ENCODE measurements at regions not wholly inside any gene's neighbourhood (a gene's known extent, or its start where the extent isn't known, plus 50 kb on each side); places are given as distances from the start of the nearest gene placed in this dataset.

DNA sequence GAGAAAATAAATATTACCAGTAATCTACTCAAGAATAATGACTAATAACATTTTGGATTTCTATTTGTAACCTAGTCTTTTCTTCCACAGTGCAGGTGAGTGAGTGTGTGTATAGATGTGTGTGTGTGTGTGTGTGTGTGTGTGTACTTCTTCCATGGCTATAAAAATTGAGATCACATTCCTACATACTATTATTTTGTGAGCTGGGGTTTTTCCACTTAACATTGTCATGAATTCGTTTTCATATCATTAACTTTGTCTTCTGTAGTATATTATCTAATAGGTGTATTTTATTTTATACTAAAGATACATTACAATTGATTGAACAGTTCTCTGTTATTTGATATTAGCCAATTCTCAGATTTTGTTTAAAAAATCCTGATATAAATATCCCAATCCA is 152.4 kb upstream of the TRPC7 start:
- DNase-seq (ENCODE audit: low spot score) = no peak
- Histone ChIP-seq H3K36me3 (no peaks in the 10 kb centered on the region), H3K27ac (no peak overlapping the region), H3K9me3 (no peaks in the 10 kb centered on the region), H3K4me1 (no peaks in the 10 kb centered on the region), H3K4me3 (no peak overlapping the region), H3K27me3 (no peaks in the 10 kb centered on the region)
- TF ChIP-seq CTCF (IDR thresholded peaks at IDR 0.05) = no peak

GRCh38 chr5:136516637-136517036 is 151.3 kb upstream of the TRPC7 start:
- Histone ChIP-seq H3K4me3 (no peak overlapping the region), H3K4me1 (no peaks in the 10 kb centered on the region), H3K27me3 (no peaks in the 10 kb centered on the region), H3K27ac (no peak overlapping the region), H3K9me3 (no peaks in the 10 kb centered on the region), H3K36me3 (no peaks in the 10 kb centered on the region)
- TF ChIP-seq CTCF (IDR thresholded peaks at IDR 0.05) = no peak
- no peak for DNase-seq (ENCODE audit: low spot score)

- DNase-seq (ENCODE audit: low spot score) = no peak
- Histone ChIP-seq H3K27ac (no peak overlapping the region), H3K27me3 (no peaks in the 10 kb centered on the region), H3K4me1 (no peaks in the 10 kb centered on the region), H3K9me3 (no peaks in the 10 kb centered on the region), H3K4me3 (no peak overlapping the region), H3K36me3 (no peaks in the 10 kb centered on the region)
- TF ChIP-seq CTCF (IDR thresholded peaks at IDR 0.05) = no peak
These were observed 148.1 kb upstream of the TRPC7 start for GRCh38 chr5:136513430-136513829.

- no peaks in the 10 kb centered on the region for H3K27me3 ChIP-seq
- no peak for DNase-seq (ENCODE audit: low spot score)
- no peaks in the 10 kb centered on the region for H3K9me3 ChIP-seq
- H3K4me3 ChIP-seq = no peak overlapping the region
- no peak overlapping the region for H3K27ac ChIP-seq
- H3K4me1 ChIP-seq = no peaks in the 10 kb centered on the region
- H3K36me3 ChIP-seq = no peaks in the 10 kb centered on the region
- no peak for TF ChIP-seq CTCF (IDR thresholded peaks at IDR 0.05)
These were observed 145.7 kb upstream of the TRPC7 start for GRCh38 chr5:136511046-136511445.

DNA sequence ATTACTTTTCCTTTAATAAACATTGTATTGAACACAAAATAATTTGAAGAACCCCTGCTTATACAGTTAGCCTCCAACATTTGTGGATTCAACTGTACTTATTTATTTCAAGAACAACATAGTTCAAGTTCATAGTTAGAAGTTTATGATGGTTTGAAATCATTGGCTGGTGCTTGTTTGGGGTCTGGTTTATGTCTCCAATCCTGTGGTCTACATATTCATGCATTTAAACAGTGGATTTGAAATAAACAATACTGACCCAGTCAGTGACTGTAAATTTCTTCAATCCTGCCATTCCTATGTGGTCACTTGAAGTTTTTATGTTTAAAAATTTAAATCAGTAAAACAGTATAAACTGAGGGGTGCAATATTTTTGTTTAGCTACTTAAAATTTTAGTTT is 145.1 kb upstream of the TRPC7 start:
- TF ChIP-seq CTCF (IDR thresholded peaks at IDR 0.05) = no peak
- Histone ChIP-seq H3K4me3 (no peak overlapping the region), H3K27ac (no peak overlapping the region), H3K27me3 (no peaks in the 10 kb centered on the region), H3K36me3 (no peaks in the 10 kb centered on the region), H3K4me1 (no peaks in the 10 kb centered on the region), H3K9me3 (no peaks in the 10 kb centered on the region)
- DNase-seq (ENCODE audit: low spot score) = no peak

DNA sequence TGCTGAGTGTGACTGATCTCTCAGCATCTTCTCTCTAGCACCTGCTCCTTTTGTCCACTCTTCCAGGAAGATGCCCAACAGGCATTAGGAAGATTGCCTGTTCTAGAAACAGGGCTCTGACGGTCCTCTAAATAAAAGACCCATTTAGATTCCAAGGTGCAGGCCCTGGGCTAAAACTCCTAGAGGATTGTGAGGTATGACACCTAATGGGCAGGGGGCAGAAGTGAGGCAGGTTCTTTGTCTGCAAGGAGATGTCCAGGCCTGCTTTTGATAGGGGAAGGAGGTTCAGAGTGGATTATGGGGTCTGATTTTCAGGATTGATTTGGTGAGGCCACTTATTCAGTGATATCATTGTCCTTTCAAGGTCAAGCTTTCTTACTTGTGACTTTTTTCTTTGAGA is 140.8 kb upstream of the TRPC7 start:
- no peak for DNase-seq (ENCODE audit: low spot score)
- H3K27ac ChIP-seq = no peak overlapping the region
- no peak for TF ChIP-seq CTCF (IDR thresholded peaks at IDR 0.05)
- H3K9me3 ChIP-seq = no peaks in the 10 kb centered on the region
- no peak overlapping the region for H3K4me3 ChIP-seq
- H3K4me1 ChIP-seq = no peaks in the 10 kb centered on the region
- no peaks in the 10 kb centered on the region for H3K27me3 ChIP-seq
- no peaks in the 10 kb centered on the region for H3K36me3 ChIP-seq

Data from right atrium auricular region (tissue), 2 donors.